ENCODE measurements at regions not wholly inside any gene's neighbourhood (a gene's known extent, or its start where the extent isn't known, plus 50 kb on each side); places are given as distances from the start of the nearest gene placed in this dataset.

- TF ChIP-seq CTCF (IDR thresholded peaks at IDR 0.05; ENCODE audit: borderline replicate concordance, extremely low read depth, insufficient read depth) = no peak
- Histone ChIP-seq H3K27me3 (ENCODE audit: control insufficient read depth, insufficient read depth, low read length) (peaks cover 2% of the 10 kb centered on the region), H3K27ac (ENCODE audit: low read depth in 2 of 2, low read length in 2 of 2) (no peak overlapping the region), H3K4me3 (ENCODE audit: low read length in 3 of 3) (no peak overlapping the region), H3K9ac (ENCODE audit: low read length in 3 of 3) (no peak overlapping the region), H3K36me3 (ENCODE audit: control insufficient read depth in 2 of 3, insufficient read depth in 3 of 3, low read length in 3 of 3) (no peaks in the 10 kb centered on the region), H3K4me1 (ENCODE audit: control insufficient read depth in 2 of 3, insufficient read depth in 2 of 3, low read depth in 1 of 3, low read length in 3 of 3) (no peaks in the 10 kb centered on the region), H3K9me3 (ENCODE audit: control insufficient read depth in 2 of 3, insufficient read depth in 1 of 3, low read length in 3 of 3) (no peaks in the 10 kb centered on the region)
- DNase-seq (no peak), FAIRE-seq (no peak)
- intact Hi-C loops (cut with DNase I) = no loop called here
Measured at GRCh38 chr6:165854863-165855593, 192.0 kb upstream of the PDE10A start.

GRCh38 chr6:165854061-165854862 is 191.2 kb upstream of the PDE10A start:
- no peak overlapping the region for H3K9ac ChIP-seq (ENCODE audit: low read length in 3 of 3)
- peaks cover 2% of the 10 kb centered on the region for H3K27me3 ChIP-seq (ENCODE audit: control insufficient read depth, insufficient read depth, low read length)
- H3K4me3 ChIP-seq (ENCODE audit: low read length in 3 of 3) = no peak overlapping the region
- no peaks in the 10 kb centered on the region for H3K36me3 ChIP-seq (ENCODE audit: control insufficient read depth in 2 of 3, insufficient read depth in 3 of 3, low read length in 3 of 3)
- no peak for TF ChIP-seq CTCF (IDR thresholded peaks at IDR 0.05; ENCODE audit: borderline replicate concordance, extremely low read depth, insufficient read depth)
- DNase-seq = no peak
- FAIRE-seq = no peak
- H3K4me1 ChIP-seq (ENCODE audit: control insufficient read depth in 2 of 3, insufficient read depth in 2 of 3, low read depth in 1 of 3, low read length in 3 of 3) = no peaks in the 10 kb centered on the region
- intact Hi-C loops (cut with DNase I) = no loop called here
- H3K27ac ChIP-seq (ENCODE audit: low read depth in 2 of 2, low read length in 2 of 2) = no peak overlapping the region
- no peaks in the 10 kb centered on the region for H3K9me3 ChIP-seq (ENCODE audit: control insufficient read depth in 2 of 3, insufficient read depth in 1 of 3, low read length in 3 of 3)

DNA sequence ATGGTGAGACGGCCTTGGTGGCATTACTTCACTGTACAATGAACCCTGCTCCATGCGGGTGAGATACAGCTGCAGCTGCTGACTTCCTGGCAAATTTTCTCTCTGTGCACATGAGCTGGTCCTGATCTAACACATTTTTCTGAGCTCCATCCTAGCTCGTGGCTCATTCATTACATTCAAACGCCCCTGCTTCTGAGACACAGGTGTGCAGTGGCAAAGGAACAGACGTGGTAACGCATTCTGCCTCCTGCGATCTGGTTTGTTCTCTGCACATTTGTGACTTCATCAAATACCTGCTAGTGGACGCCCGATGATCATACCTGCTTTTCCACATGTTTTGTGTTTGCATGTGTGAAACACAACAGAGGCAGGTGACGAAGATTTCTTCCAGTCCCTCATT is 189.6 kb upstream of the PDE10A start:
- Histone ChIP-seq H3K27ac (ENCODE audit: low read depth in 2 of 2, low read length in 2 of 2) (no peak overlapping the region), H3K27me3 (ENCODE audit: control insufficient read depth, insufficient read depth, low read length) (peaks cover 3% of the 10 kb centered on the region), H3K9me3 (ENCODE audit: control insufficient read depth in 2 of 3, insufficient read depth in 1 of 3, low read length in 3 of 3) (no peaks in the 10 kb centered on the region), H3K4me1 (ENCODE audit: control insufficient read depth in 2 of 3, insufficient read depth in 2 of 3, low read depth in 1 of 3, low read length in 3 of 3) (no peaks in the 10 kb centered on the region), H3K9ac (ENCODE audit: low read length in 3 of 3) (no peak overlapping the region), H3K36me3 (ENCODE audit: control insufficient read depth in 2 of 3, insufficient read depth in 3 of 3, low read length in 3 of 3) (no peaks in the 10 kb centered on the region), H3K4me3 (ENCODE audit: low read length in 3 of 3) (no peak overlapping the region)
- intact Hi-C loops (cut with DNase I) = no loop called here
- TF ChIP-seq CTCF (IDR thresholded peaks at IDR 0.05; ENCODE audit: borderline replicate concordance, extremely low read depth, insufficient read depth) = no peak
- FAIRE-seq = no peak
- no peak for DNase-seq

Measured in kidney (tissue), 13 donors.